ENCODE measurements at regions not wholly inside any gene's neighbourhood (a gene's known extent, or its start where the extent isn't known, plus 50 kb on each side); places are given as distances from the start of the nearest gene placed in this dataset.

GRCh38 chr16:59913666-59914065 is 1179.5 kb upstream of the GOT2 start:
- no peak for TF ChIP-seq POLR2A (IDR thresholded peaks at IDR 0.05)
- TF ChIP-seq POLR2AphosphoS5 (IDR thresholded peaks at IDR 0.05): no peak
- no peak for TF ChIP-seq CTCF (IDR thresholded peaks at IDR 0.05)

Data from upper lobe of left lung (tissue), 4 donors.